ENCODE measurements at regions not wholly inside any gene's neighbourhood (a gene's known extent, or its start where the extent isn't known, plus 50 kb on each side); places are given as distances from the start of the nearest gene placed in this dataset.
"Not testable (repeated sequence)": the region's sequence is repeated elsewhere in the genome, so short reads cannot be mapped to it uniquely, and the experiment has no call there.

GRCh38 chr10:9339716-9340115, 1285.2 kb downstream of the GATA3 start:
- no peak for DNase-seq

- no peak for DNase-seq
Observed at GRCh38 chr10:9342885-9343570, 1288.5 kb downstream of the GATA3 start.

GRCh38 chr10:9347933-9348332, 1293.4 kb downstream of the GATA3 start:
- DNase-seq, result not testable (repeated sequence)

DNA sequence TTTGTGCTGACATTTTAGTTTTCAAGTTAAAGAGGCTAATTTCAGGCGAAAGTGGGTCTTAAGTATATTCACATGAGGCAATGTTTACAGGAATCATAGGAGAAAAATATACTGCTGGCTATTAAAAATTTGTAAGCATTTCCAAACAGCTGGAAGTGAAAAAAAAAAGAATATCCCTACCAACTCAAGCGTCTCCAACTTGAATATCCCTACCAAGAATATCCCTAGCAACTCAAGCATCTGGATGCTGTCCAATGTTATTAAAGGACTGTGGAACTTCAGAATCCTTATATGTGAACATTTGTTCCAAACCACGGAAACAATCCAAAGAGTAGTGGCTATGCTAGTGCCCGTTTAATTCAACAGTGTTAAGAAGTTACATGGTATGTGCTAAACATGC, 1303.0 kb downstream of the GATA3 start:
- no peak for DNase-seq

GRCh38 chr10:9362721-9363120, 1308.2 kb downstream of the GATA3 start:
- DNase-seq, result no peak

DNA sequence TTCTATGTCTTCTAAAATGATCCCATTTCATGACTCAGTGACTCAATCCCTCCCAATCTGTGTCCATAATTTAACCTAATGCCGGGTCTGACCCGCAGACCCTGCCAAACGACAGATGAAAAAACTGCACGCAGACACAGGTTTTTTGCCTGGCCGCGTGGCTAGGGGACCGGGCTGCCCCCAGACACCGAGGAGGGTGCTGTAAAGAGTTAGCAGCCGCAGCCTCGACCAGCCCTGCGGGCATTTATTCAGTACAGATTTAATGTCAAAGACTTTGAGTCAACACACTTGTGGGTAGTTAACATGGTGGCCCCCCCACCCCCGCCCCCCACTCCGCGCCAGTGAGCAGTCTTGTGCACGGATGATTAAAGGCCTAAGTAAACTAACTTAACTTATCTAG, 1324.7 kb downstream of the GATA3 start:
- no peak for DNase-seq

DNA sequence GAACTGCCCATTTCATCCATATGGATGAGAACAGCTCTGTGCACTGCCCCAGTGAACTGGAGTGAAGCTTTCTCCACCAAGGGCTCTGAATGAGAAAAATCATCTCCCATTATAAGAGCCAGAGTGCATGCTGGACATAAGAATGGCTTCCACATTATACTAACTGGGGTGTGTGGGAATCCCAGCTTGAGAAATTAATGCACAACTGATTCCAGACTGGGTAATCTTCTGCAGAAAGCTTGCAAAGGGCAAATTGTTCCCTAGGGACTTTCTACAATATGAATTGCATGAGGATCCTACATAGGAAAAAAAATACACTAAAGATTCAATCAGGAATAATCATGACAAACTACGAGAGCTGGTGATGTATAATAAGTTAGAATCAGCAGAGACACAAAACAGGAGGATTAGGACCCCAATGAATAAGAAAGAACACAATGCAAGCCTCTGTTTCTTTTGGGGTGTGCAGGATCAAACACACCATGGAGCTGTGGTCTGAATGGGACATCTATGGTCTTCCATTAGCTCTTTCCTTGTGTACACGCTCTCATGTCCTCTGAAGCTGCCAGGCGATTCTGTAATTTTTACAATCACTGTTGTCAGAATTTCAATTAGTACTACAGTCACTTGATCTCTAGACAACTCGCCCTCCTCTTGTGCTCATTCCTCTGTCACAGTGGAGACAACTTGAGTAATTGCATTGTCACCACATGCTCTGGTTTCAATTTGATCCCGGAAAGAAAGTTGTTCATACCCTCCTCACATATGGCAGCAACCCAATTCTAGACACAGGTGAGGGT, 1327.4 kb downstream of the GATA3 start:
- no peak for DNase-seq

- no peak for DNase-seq
Observed at GRCh38 chr10:9382533-9382866, 1328.0 kb downstream of the GATA3 start.

- DNase-seq, result no peak
Observed at GRCh38 chr10:9390516-9390915, 1336.0 kb downstream of the GATA3 start.

DNA sequence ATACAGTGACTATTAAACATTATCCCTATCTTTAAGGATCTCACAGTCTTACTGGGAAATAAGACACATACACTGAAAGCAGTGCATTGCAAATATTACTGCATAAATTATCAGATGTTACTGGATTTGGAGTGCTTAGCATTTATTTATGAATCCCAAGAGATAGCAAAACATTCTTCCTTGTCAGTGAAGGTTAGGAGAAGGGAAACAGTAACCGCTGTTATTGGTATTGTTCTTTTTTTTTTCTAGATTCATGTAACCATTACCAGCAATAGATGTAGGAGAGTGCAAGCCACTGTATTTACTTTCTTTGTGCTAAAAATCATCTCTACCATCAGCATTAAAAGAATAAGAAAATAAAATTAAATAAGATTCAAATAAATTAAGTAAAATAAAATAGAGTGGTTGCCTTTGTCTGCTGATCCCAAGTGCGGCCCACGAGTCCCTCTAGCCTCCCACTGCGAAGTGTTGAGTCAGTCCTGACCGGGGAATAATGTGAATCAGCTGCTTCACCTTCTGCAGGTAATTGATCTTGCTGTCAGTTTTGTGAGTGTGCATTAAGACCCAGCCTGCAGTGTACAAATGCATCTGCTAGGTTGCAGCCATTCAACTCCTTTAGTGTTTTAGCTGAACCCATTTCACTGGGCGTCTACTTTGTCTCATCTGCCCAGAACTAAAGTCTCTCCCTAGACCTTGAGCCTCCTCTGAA, 1344.9 kb downstream of the GATA3 start:
- DNase-seq, result no peak

DNA sequence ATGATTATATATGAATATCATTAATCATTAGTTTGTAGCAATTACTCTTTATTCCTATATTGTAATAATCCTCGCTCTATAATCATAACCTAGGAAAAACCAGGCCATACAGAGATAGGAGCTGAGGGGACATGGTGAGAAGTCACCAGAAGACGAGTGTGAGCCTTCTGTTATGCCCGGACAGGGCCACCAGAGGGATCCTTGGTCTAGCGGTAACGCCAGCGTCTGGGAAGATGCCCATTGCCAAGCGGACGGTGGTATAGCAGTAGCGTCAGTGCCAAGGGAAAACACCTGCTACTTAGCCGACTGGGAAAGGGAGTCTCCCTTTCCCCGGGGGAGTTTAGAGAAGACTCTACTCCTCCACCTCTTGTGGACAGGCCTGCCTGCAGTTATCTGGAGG, 1347.6 kb downstream of the GATA3 start:
- DNase-seq, result not testable (repeated sequence)

- DNase-seq, result not testable (repeated sequence)
Observed at GRCh38 chr10:9402507-9403195, 1348.2 kb downstream of the GATA3 start.

DNA sequence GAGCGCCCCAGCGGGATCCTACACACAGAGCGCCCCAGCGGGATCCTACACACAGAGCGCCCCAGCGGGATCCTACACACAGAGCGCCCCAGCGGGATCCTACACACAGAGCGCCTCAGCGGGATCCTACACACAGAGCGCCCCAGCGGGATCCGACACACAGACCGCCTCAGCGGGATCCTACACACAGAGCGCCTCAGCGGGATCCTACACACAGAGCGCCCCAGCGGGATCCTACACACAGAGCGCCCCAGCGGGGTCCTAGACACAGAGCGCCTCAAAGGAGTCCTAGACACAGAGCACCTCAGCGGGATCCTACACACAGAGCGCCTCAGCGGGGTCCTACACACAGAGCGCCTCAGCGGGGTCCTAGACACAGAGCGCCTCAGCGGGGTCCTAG, 1352.7 kb downstream of the GATA3 start:
- not testable (repeated sequence) for DNase-seq

DNA sequence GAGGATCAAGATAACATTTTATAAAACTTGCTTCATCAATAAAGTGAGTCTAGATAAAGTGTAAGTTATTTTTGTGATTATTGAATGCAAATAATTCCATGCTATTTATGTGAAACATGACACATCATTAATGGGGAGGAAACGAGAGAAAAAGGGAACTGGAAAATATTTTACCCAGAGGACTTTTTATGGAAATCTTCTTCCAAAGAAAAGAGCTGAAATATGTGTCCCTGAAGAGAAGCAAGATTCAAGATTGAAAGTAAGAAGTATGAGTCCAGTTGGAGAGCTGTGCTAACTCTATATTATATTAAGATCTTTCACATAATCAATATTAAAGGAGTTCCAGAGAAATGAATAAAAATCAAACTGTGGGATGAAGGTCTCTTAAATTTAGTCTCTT, 1361.8 kb downstream of the GATA3 start:
- DNase-seq, result no peak

DNA sequence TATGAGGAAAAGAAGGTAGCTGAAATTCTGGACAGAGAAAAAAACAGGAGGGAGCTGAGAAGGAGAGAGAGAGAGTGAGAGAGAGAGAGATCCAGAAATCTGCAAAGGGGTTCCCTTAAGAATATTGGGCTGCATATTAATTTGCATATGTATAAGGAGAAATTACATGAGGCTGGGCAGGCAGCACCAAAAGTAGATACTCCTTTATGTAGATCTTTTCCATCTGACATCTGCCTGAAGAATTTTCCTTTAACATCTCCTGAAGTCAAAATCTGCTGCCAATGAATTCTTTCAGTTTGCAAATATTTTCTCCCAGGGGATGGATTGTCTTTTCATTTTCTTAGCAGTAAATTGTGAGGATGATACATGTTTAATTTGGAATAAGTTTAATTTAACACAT, 1365.3 kb downstream of the GATA3 start:
- DNase-seq, result no peak

DNA sequence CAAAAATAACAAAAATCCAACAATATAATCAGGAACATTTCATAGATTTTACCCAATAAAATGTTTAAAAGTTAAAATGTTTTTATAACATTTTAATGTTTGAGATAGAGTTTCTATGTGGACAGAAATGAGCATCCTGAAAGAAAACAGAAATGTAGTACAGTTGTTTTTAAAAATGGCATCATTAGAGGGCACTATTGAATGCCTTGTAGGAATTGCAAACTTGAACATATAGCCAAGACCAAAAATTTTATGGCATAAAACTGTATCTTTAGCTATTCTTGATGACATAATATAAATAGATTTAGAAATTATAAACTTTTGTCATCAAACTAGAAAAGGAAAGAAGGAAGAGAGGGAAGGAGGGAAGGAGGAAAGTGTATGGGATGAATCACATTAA, 1372.7 kb downstream of the GATA3 start:
- DNase-seq, result no peak

- no peak for DNase-seq
Observed at GRCh38 chr10:9437131-9437530, 1382.6 kb downstream of the GATA3 start.

DNA sequence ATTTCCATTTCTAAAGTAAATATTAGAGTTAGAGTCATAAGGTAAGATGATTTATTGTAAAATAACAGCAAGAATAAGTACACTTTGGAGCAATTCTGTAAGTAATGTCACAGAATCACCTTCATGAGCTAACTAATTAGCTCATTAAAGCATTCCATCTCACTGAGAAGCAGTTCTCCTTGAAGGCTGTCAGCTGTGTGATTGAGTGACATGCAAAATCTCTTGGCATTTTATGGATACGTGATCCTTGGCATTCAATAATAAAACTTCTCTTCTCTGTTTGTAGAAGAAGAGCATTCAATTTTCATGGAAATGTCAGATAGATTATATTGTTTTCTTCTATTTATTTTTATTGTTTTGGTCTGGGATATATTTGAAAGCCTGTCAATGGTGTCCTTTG, 1389.3 kb downstream of the GATA3 start:
- no peak for DNase-seq

DNA sequence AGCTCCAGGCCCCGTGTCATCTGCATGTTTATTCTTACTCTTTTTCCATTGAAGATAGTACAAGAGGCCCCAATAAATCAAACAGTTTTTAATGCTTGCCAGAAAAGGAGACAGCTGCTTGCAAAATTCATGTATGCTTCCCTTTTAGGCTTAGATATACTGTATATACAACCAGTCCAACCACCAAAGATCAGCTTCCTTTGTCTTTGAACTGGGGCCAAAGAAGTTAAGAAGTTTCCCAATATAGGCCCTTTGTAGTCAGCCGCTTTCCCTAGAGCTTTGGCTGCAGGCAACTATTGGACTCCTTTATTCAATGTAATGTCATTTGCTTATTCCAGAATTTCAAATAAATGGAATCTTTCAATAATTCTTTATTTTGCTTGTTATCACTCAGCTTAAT, 1395.0 kb downstream of the GATA3 start:
- no peak for DNase-seq

GRCh38 chr10:9450801-9451200, 1396.3 kb downstream of the GATA3 start:
- DNase-seq, result no peak

DNA sequence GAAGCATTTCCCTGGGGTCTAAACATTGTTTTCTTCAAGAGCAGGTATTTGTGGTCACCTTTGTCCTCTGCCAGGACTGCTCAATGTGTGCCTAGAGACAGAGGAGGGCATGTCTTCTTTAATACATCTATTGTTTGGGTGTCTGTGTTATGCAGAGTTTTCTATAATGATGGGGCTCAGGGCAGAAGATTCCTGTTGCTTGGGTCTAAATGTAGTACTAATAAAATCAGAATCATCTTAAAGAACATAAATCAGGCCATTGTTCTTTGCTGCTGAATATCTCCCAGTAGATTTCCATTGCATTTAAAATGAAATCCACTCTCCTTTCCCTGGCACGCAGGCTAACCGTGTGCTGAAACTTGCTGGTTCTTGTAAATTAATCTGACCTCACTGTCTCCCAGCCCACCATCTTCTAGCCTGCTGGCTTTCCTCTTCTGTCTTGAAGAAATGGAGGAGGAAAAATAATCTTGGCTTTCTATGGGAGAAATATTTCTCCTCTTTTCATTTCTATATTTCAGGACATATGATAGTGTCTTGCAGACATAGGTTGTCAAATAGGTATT, 1396.8 kb downstream of the GATA3 start:
- DNase-seq, result no peak

- no peak for DNase-seq
Observed at GRCh38 chr10:9452056-9452455, 1397.6 kb downstream of the GATA3 start.

DNA sequence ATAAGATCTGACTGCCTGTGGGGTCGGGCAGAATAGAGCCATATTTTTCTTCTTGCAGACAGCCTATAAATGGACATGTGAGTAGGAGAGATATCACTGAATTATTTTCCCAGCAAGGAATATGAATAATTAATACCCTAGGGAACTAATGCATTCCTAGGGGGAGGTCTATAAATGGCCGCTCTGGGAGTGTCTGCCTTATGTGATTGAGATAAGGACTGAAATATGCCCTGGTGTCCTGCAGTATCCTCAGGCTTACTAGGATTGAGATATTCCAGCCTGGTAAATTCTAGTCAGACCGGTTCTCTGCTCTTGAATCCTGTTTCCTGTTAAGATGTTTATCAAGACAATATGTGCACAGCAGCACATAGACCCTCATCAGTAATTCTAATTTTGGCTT, 1399.4 kb downstream of the GATA3 start:
- not testable (repeated sequence) for DNase-seq
